ENCODE measurements at regions not wholly inside any gene's neighbourhood (a gene's known extent, or its start where the extent isn't known, plus 50 kb on each side); places are given as distances from the start of the nearest gene placed in this dataset.

- no peak for ATAC-seq
- TF ChIP-seq ZNF565 (CRISPR knock-in tag; conservative IDR thresholded peaks at IDR 0.05; ENCODE audit: low read depth): no peak
- TF ChIP-seq CSDC2 (CRISPR knock-in tag; IDR thresholded peaks at IDR 0.05): no peak
- TF ChIP-seq PPARA (CRISPR knock-in tag; IDR thresholded peaks at IDR 0.05; ENCODE audit: borderline replicate concordance): no peak
- no peak for TF ChIP-seq ISL1 (CRISPR knock-in tag; IDR thresholded peaks at IDR 0.05)
- TF ChIP-seq POU6F1 (CRISPR knock-in tag; IDR thresholded peaks at IDR 0.05; ENCODE audit: borderline replicate concordance, low read depth): no peak
- no peak for TF ChIP-seq RARB (CRISPR knock-in tag; IDR thresholded peaks at IDR 0.05)
- TF ChIP-seq TSHZ2 (CRISPR knock-in tag; IDR thresholded peaks at IDR 0.05): no peak
- TF ChIP-seq ZNF70 (CRISPR knock-in tag; IDR thresholded peaks at IDR 0.05): no peak
- TF ChIP-seq GLIS3 (CRISPR knock-in tag; IDR thresholded peaks at IDR 0.05): no peak
- no peak for TF ChIP-seq CSRNP3 (CRISPR knock-in tag; IDR thresholded peaks at IDR 0.05)
- no peak for TF ChIP-seq TOX (CRISPR knock-in tag; IDR thresholded peaks at IDR 0.05; ENCODE audit: borderline replicate concordance)
- TF ChIP-seq PATZ1 (CRISPR knock-in tag; IDR thresholded peaks at IDR 0.05; ENCODE audit: borderline replicate concordance): no peak
- TF ChIP-seq ZFP30 (CRISPR knock-in tag; IDR thresholded peaks at IDR 0.05): no peak
- no peak for TF ChIP-seq SNAI2 (CRISPR knock-in tag; IDR thresholded peaks at IDR 0.05)
- no peak for TF ChIP-seq ZNF8 (CRISPR knock-in tag; IDR thresholded peaks at IDR 0.05)
- TF ChIP-seq ARNTL (CRISPR knock-in tag; IDR thresholded peaks at IDR 0.05; ENCODE audit: borderline replicate concordance, low read depth): no peak
- TF ChIP-seq ZC3H10 (CRISPR knock-in tag; IDR thresholded peaks at IDR 0.05): no peak
- TF ChIP-seq OSR1 (CRISPR knock-in tag; IDR thresholded peaks at IDR 0.05): no peak
- no peak for TF ChIP-seq ESRRG (CRISPR knock-in tag; IDR thresholded peaks at IDR 0.05)
- TF ChIP-seq BACH2 (CRISPR knock-in tag; IDR thresholded peaks at IDR 0.05; ENCODE audit: borderline replicate concordance): no peak
Observed at GRCh38 chr4:146998157-146998556, 52.5 kb upstream of the TTC29 start.

GRCh38 chr4:147003956-147004809, 58.5 kb upstream of the TTC29 start:
- no peak for ATAC-seq

More at GRCh38 chr4:147003956-147004809, 58.5 kb upstream of the TTC29 start:
- no peak for TF ChIP-seq ARNTL (CRISPR knock-in tag; IDR thresholded peaks at IDR 0.05; ENCODE audit: borderline replicate concordance, low read depth)
- no peak for TF ChIP-seq TSHZ2 (CRISPR knock-in tag; IDR thresholded peaks at IDR 0.05)
- no peak for TF ChIP-seq CSDC2 (CRISPR knock-in tag; IDR thresholded peaks at IDR 0.05)
- TF ChIP-seq TCF4 (CRISPR knock-in tag; IDR thresholded peaks at IDR 0.05; ENCODE audit: borderline replicate concordance): no peak
- TF ChIP-seq ZFP30 (CRISPR knock-in tag; IDR thresholded peaks at IDR 0.05): no peak
